ENCODE measurements at regions not wholly inside any gene's neighbourhood (a gene's known extent, or its start where the extent isn't known, plus 50 kb on each side); places are given as distances from the start of the nearest gene placed in this dataset.
"Not testable (repeated sequence)": the region's sequence is repeated elsewhere in the genome, so short reads cannot be mapped to it uniquely, and the experiment has no call there.

DNA sequence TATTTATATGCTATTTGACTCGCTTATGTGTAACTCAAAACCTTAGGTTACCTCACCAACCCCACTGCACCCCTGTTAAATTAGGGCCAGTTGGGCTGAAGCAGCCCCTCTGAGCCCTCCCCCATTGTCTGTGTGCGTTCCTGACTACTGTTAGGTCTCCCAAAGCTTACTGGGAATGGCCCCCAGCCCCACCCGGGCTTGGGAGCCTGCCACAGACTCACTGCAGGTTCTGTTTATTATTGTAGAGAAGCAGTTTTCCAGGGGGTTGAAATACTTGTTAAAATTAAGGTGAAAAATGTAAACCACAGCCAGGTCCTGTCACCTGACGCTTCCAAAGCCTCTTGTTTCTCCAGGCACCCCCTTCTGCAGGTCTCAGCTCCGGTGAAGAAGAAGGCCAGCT, 151.7 kb downstream of the FOXL1 start:
- Histone ChIP-seq H3K9me3 (ENCODE audit: control insufficient read depth in 2 of 2, insufficient read depth in 1 of 2, low read length in 1 of 2) (no peaks in the 10 kb centered on the region), H3K4me1 (ENCODE audit: control insufficient read depth in 2 of 2, insufficient read depth in 2 of 2, low read length in 2 of 2) (no peaks in the 10 kb centered on the region), H3K27me3 (ENCODE audit: control insufficient read depth in 2 of 2, insufficient read depth in 1 of 2, low read length in 1 of 2) (peaks cover 16 to 58% of the 10 kb centered on the region in 2 donors), H3K27ac (ENCODE audit: low read depth in 1 of 2, low read length in 1 of 2) (no peak overlapping the region), H3K4me3 (ENCODE audit: low read length in 2 of 2) (no peak overlapping the region), H3K36me3 (ENCODE audit: control insufficient read depth in 2 of 2, insufficient read depth in 2 of 2, low read length in 1 of 2) (no peaks in the 10 kb centered on the region)
- DNase-seq (ENCODE audit: low read depth in 6 of 9, low spot score in 9 of 9) = no peak
- WGBS = 85% methylated on average over 5 of the region's 5 CpGs

GRCh38 chr16:86730597-86730996, 152.2 kb downstream of the FOXL1 start:
- WGBS = 42% methylated on average over 12 of the region's 12 CpGs
- peaks cover 16 to 58% of the 10 kb centered on the region in 2 donors for H3K27me3 ChIP-seq (ENCODE audit: control insufficient read depth in 2 of 2, insufficient read depth in 1 of 2, low read length in 1 of 2)

DNA sequence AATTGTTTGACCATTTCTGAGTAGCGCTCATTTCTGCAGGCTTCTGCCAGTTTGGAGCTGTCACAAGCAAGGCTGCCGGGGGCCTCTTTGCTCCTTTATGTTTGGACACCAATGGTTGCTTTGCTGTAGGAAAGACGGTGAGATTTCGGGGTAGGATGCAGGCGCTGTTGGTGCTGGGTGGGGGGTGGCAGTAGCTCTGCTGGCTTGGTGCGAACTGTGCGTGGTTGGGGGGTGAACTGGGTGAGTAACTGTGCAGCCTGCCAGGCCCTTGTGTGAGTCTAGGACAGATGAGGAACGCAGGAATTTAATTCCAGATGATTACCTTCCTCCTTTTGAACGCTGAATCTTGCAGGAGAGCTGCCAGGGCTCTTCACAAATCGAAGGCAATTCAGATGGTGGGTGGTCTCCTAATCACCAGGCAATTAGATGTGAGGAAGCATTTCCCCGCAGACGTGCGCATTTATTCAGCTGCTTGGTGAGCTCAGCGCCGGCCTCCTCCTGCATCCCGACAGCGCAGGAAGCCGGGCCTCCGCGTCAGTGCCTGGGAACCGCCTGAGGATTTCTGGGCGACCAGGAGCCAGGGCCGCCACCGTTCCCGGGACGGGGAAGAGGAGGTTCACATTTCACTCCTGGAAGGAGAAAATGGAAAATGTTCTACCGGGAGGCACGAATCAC, 154.4 kb downstream of the FOXL1 start:
- Histone ChIP-seq H3K27ac (ENCODE audit: low read depth in 1 of 2, low read length in 1 of 2) (no peak overlapping the region), H3K4me1 (ENCODE audit: control insufficient read depth in 2 of 2, insufficient read depth in 2 of 2, low read length in 2 of 2) (no peaks in the 10 kb centered on the region), H3K36me3 (ENCODE audit: control insufficient read depth in 2 of 2, insufficient read depth in 2 of 2, low read length in 1 of 2) (no peaks in the 10 kb centered on the region), H3K9me3 (ENCODE audit: control insufficient read depth in 2 of 2, insufficient read depth in 1 of 2, low read length in 1 of 2) (no peaks in the 10 kb centered on the region), H3K27me3 (ENCODE audit: control insufficient read depth in 2 of 2, insufficient read depth in 1 of 2, low read length in 1 of 2) (peaks cover 16 to 58% of the 10 kb centered on the region in 2 donors), H3K4me3 (ENCODE audit: low read length in 2 of 2) (no peak overlapping the region)
- WGBS = 27% methylated on average over 28 of the region's 28 CpGs
- DNase-seq (ENCODE audit: low read depth in 6 of 9, low spot score in 9 of 9) = no peak

More at GRCh38 chr16:86730597-86730996, 152.2 kb downstream of the FOXL1 start:
- no peak for DNase-seq (ENCODE audit: low read depth in 6 of 9, low spot score in 9 of 9)
- Histone ChIP-seq H3K4me1 (ENCODE audit: control insufficient read depth in 2 of 2, insufficient read depth in 2 of 2, low read length in 2 of 2) (no peaks in the 10 kb centered on the region), H3K9me3 (ENCODE audit: control insufficient read depth in 2 of 2, insufficient read depth in 1 of 2, low read length in 1 of 2) (no peaks in the 10 kb centered on the region), H3K27ac (ENCODE audit: low read depth in 1 of 2, low read length in 1 of 2) (no peak overlapping the region), H3K36me3 (ENCODE audit: control insufficient read depth in 2 of 2, insufficient read depth in 2 of 2, low read length in 1 of 2) (no peaks in the 10 kb centered on the region), H3K4me3 (ENCODE audit: low read length in 2 of 2) (no peak overlapping the region)

- no peaks in the 10 kb centered on the region for H3K36me3 ChIP-seq (ENCODE audit: control insufficient read depth in 2 of 2, insufficient read depth in 2 of 2, low read length in 1 of 2)
- no peaks in the 10 kb centered on the region for H3K9me3 ChIP-seq (ENCODE audit: control insufficient read depth in 2 of 2, insufficient read depth in 1 of 2, low read length in 1 of 2)
- no peak overlapping the region for H3K4me3 ChIP-seq (ENCODE audit: low read length in 2 of 2)
- 48% methylated on average over 27 of the region's 27 CpGs for WGBS
- no peak overlapping the region for H3K27ac ChIP-seq (ENCODE audit: low read depth in 1 of 2, low read length in 1 of 2)
- H3K27me3 ChIP-seq (ENCODE audit: control insufficient read depth in 2 of 2, insufficient read depth in 1 of 2, low read length in 1 of 2) = peaks cover 16 to 56% of the 10 kb centered on the region in 2 donors
- no peak for DNase-seq (ENCODE audit: low read depth in 6 of 9, low spot score in 9 of 9)
- H3K4me1 ChIP-seq (ENCODE audit: control insufficient read depth in 2 of 2, insufficient read depth in 2 of 2, low read length in 2 of 2) = no peaks in the 10 kb centered on the region
These were observed 155.4 kb downstream of the FOXL1 start for GRCh38 chr16:86733546-86734254.

- no peak overlapping the region for H3K27ac ChIP-seq (ENCODE audit: low read depth in 1 of 2, low read length in 1 of 2)
- H3K4me1 ChIP-seq (ENCODE audit: control insufficient read depth in 2 of 2, insufficient read depth in 2 of 2, low read length in 2 of 2) = no peaks in the 10 kb centered on the region
- DNase-seq (ENCODE audit: low read depth in 6 of 9, low spot score in 9 of 9) = no peak
- peaks cover 16 to 53% of the 10 kb centered on the region in 2 donors for H3K27me3 ChIP-seq (ENCODE audit: control insufficient read depth in 2 of 2, insufficient read depth in 1 of 2, low read length in 1 of 2)
- H3K36me3 ChIP-seq (ENCODE audit: control insufficient read depth in 2 of 2, insufficient read depth in 2 of 2, low read length in 1 of 2) = no peaks in the 10 kb centered on the region
- 64% methylated on average over 24 of the region's 24 CpGs for WGBS
- no peak overlapping the region for H3K4me3 ChIP-seq (ENCODE audit: low read length in 2 of 2)
- no peaks in the 10 kb centered on the region for H3K9me3 ChIP-seq (ENCODE audit: control insufficient read depth in 2 of 2, insufficient read depth in 1 of 2, low read length in 1 of 2)
These were observed 156.5 kb downstream of the FOXL1 start for GRCh38 chr16:86734543-86735460.

DNA sequence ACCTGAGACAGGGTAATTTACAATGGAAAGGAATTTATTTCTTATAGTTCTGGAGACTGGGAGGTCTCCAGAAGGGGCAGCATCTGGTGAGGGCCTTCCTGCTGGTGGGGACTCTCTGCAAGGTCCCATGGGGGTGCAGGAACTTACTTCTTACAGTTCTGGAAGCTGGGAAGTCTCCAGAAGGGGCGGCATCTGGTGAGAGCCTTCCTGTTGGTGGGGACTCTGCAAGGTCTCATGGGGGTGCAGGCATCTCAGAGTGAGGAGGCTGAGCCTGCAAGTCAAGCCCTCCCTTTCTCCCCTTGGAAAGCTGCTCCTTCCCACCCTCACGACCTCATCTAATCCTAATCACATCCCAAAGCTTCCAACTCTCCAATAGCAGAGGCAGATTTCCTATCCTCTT, 157.4 kb downstream of the FOXL1 start:
- H3K9me3 ChIP-seq (ENCODE audit: control insufficient read depth in 2 of 2, insufficient read depth in 1 of 2, low read length in 1 of 2) = no peaks in the 10 kb centered on the region
- H3K4me3 ChIP-seq (ENCODE audit: low read length in 2 of 2) = no peak overlapping the region
- no peak overlapping the region for H3K27ac ChIP-seq (ENCODE audit: low read depth in 1 of 2, low read length in 1 of 2)
- no peaks in the 10 kb centered on the region for H3K4me1 ChIP-seq (ENCODE audit: control insufficient read depth in 2 of 2, insufficient read depth in 2 of 2, low read length in 2 of 2)
- no peaks in the 10 kb centered on the region for H3K36me3 ChIP-seq (ENCODE audit: control insufficient read depth in 2 of 2, insufficient read depth in 2 of 2, low read length in 1 of 2)
- WGBS = 86% methylated on average over 2 of the region's 2 CpGs
- DNase-seq (ENCODE audit: low read depth in 6 of 9, low spot score in 9 of 9) = no peak
- peaks cover 16 to 54% of the 10 kb centered on the region in 2 donors for H3K27me3 ChIP-seq (ENCODE audit: control insufficient read depth in 2 of 2, insufficient read depth in 1 of 2, low read length in 1 of 2)

DNA sequence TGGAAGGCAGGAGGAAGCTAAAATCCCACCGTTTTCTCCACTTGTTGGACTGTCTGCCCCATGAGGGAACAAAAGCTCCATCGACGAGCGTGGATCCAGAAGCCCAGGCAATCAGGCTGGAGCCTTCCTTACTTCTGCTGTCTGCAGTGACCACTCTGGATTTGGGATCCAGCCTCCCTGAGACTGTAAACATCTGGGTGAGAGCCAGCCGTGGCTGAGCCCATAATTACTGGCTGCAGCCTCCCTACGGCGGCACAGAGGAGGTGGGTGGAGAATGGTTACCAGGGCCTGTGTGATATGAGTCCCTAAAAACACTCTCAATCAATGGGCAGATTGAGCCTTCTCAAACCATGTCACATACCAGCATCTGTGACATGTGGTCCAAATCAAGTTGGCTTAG, 158.2 kb downstream of the FOXL1 start:
- Histone ChIP-seq H3K27ac (ENCODE audit: low read depth in 1 of 2, low read length in 1 of 2) (no peak overlapping the region), H3K36me3 (ENCODE audit: control insufficient read depth in 2 of 2, insufficient read depth in 2 of 2, low read length in 1 of 2) (no peaks in the 10 kb centered on the region), H3K9me3 (ENCODE audit: control insufficient read depth in 2 of 2, insufficient read depth in 1 of 2, low read length in 1 of 2) (no peaks in the 10 kb centered on the region), H3K4me3 (ENCODE audit: low read length in 2 of 2) (no peak overlapping the region), H3K27me3 (ENCODE audit: control insufficient read depth in 2 of 2, insufficient read depth in 1 of 2, low read length in 1 of 2) (peaks cover 16 to 54% of the 10 kb centered on the region in 2 donors), H3K4me1 (ENCODE audit: control insufficient read depth in 2 of 2, insufficient read depth in 2 of 2, low read length in 2 of 2) (peaks cover 0 to 2% of the 10 kb centered on the region in 2 donors)
- DNase-seq (ENCODE audit: low read depth in 6 of 9, low spot score in 9 of 9) = no peak
- WGBS = 94% methylated on average over 7 of the region's 7 CpGs

- 88% methylated on average over 7 of the region's 7 CpGs for WGBS
- peaks cover 13 to 53% of the 10 kb centered on the region in 2 donors for H3K27me3 ChIP-seq (ENCODE audit: control insufficient read depth in 2 of 2, insufficient read depth in 1 of 2, low read length in 1 of 2)
These were observed 158.7 kb downstream of the FOXL1 start for GRCh38 chr16:86737083-86737482.

GRCh38 chr16:86738322-86738721, 160.0 kb downstream of the FOXL1 start:
- peaks cover 5 to 40% of the 10 kb centered on the region in 2 donors for H3K27me3 ChIP-seq (ENCODE audit: control insufficient read depth in 2 of 2, insufficient read depth in 1 of 2, low read length in 1 of 2)
- not testable (repeated sequence) for H3K9me3 ChIP-seq (ENCODE audit: control insufficient read depth in 2 of 2, insufficient read depth in 1 of 2, low read length in 1 of 2); H3K4me3 ChIP-seq (ENCODE audit: low read length in 2 of 2); DNase-seq (ENCODE audit: low read depth in 6 of 9, low spot score in 9 of 9); H3K27ac ChIP-seq (ENCODE audit: low read depth in 1 of 2, low read length in 1 of 2); H3K36me3 ChIP-seq (ENCODE audit: control insufficient read depth in 2 of 2, insufficient read depth in 2 of 2, low read length in 1 of 2); H3K4me1 ChIP-seq (ENCODE audit: control insufficient read depth in 2 of 2, insufficient read depth in 2 of 2, low read length in 2 of 2)
- 96% methylated on average over 35 of the region's 35 CpGs for WGBS

More at GRCh38 chr16:86737083-86737482, 158.7 kb downstream of the FOXL1 start:
- Histone ChIP-seq H3K9me3 (ENCODE audit: control insufficient read depth in 2 of 2, insufficient read depth in 1 of 2, low read length in 1 of 2) (no peaks in the 10 kb centered on the region), H3K36me3 (ENCODE audit: control insufficient read depth in 2 of 2, insufficient read depth in 2 of 2, low read length in 1 of 2) (no peaks in the 10 kb centered on the region), H3K27ac (ENCODE audit: low read depth in 1 of 2, low read length in 1 of 2) (no peak overlapping the region), H3K4me1 (ENCODE audit: control insufficient read depth in 2 of 2, insufficient read depth in 2 of 2, low read length in 2 of 2) (peaks cover 0 to 2% of the 10 kb centered on the region in 2 donors), H3K4me3 (ENCODE audit: low read length in 2 of 2) (no peak overlapping the region)
- DNase-seq (ENCODE audit: low read depth in 6 of 9, low spot score in 9 of 9) = no peak

Measured in thymus (tissue), 11 donors.